GOT3 (cell line): ENCODE measurements at regions not wholly inside any gene's neighbourhood (a gene's known extent, or its start where the extent isn't known, plus 50 kb on each side); places are given as distances from the start of the nearest gene placed in this dataset.

Experiments used
- DNase-seq: peaks from one replicate; lab custom pipeline; 2025; ENCODE audit warnings: mixed read lengths; lab: John Stamatoyannopoulos, UW

DNA sequence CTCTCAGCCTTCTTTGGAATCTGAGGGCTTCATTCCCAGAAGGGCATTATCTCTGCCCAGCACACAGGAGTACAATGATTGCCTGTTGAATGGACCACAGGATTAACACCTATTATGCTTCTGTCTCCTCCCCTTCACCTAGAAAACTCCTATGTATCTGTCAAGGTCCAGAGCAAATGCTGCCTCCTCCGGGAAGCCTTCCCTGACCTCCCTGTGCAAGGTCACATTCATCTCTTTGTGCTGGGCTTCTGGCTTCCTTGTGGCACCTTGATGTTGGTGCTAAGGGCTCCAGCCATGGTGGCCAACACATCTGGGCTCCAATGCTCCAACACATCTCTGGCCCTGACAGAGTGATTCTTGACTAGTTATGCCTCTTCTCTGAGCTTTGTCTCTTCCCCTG is 49.9 kb upstream of the ATP2B2 start:
- no peak for DNase-seq

- DNase-seq: no peak
These were observed 50.9 kb upstream of the ATP2B2 start for GRCh38 chr3:10556312-10556711.

DNA sequence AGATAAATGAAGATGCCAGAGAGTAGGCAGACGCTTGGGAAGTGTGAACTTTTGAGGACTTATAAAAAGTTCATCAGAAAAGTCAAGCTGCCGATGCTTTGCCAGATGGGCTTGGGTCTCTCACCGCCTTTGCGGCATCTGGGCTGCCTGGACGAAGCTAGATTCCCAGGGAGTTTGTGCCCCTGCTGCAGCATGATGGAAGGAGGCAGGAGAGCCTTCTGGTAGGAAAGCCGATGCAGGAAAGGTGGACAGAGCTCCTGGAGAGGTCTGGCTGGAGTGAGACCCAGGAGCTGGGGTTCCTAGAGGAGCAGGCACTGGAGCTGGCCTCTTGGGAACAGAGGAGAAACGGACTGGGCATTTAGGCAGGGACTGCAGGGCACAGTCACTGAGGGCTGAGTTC is 51.9 kb upstream of the ATP2B2 start:
- no peak for DNase-seq

DNA sequence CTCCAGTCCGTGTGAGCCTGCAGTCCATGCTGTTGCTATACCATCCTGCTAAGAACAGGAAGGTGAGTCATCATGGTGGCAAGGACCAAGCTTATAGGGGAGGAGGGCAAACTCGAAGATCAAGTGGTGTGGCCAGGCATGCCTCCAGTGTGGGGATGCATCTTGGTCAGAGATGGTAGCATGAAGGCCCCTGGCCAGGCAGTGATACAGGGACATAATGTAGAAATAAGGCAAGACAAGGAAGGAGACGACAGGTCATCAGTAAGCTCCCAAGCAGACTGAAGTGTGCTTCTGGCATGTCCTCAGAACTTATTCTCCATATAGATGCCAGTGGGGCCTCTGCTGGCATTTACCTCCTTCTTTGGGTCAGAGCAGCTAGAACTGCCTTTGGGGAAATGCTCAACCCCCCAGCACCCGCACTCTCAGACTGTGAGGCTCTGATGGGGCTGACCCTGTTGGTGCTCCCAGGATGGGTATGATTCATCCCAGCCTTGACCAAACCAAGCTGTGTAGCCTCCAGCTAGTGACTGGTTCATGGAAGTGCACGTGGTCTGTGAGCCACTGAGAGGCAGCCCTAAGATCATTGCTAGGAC is 52.5 kb upstream of the ATP2B2 start:
- no peak for DNase-seq

GRCh38 chr3:10558736-10559135 is 53.4 kb upstream of the ATP2B2 start:
- DNase-seq: no peak

DNA sequence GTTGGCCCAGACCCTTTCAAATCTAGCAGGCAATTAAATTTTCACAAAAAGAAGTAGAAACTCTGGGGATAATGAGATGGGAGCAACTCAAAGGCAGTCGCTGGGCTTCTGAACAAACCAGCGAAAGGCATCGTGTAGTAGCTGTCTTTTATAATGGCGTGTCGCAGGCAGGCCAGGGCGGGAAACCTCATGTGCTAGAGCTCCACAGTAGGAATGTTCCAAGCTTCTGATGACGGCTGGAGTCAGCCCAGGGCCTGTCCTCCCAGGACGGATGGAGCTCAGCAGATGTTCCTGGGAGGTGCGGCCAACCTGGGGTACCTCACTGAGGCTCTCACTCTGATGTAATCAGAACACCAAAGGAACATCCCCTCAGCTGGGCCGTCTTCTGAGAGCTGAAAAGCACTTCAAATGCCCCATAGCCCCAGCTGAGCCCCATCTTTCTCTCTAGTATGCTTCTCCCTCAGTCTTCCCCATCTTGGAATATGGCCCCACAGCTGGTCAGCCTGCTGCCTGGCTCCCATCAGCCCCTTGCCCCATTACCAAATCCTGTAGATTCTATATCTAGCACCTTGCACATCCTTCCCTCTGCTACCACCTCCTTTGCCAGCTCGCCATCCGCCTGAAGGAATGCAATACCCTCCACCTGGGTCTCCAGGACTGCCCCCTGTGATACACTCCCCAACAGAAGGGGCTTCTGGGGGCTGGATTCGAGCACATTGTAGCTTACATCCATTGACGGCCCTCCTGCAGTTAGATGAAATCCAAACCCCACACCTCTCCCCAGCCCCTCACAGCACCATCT is 54.9 kb upstream of the ATP2B2 start:
- DNase-seq: no peak

- DNase-seq: no peak
These were observed 56.0 kb upstream of the ATP2B2 start for GRCh38 chr3:10561162-10561945.

- DNase-seq: no peak
These were observed 56.7 kb upstream of the ATP2B2 start for GRCh38 chr3:10561946-10562560.

GRCh38 chr3:10563396-10563795 is 58.0 kb upstream of the ATP2B2 start:
- DNase-seq: no peak

GRCh38 chr3:10565814-10566213 is 60.4 kb upstream of the ATP2B2 start:
- no peak for DNase-seq

GRCh38 chr3:10566451-10566850 is 61.1 kb upstream of the ATP2B2 start:
- no peak for DNase-seq

DNA sequence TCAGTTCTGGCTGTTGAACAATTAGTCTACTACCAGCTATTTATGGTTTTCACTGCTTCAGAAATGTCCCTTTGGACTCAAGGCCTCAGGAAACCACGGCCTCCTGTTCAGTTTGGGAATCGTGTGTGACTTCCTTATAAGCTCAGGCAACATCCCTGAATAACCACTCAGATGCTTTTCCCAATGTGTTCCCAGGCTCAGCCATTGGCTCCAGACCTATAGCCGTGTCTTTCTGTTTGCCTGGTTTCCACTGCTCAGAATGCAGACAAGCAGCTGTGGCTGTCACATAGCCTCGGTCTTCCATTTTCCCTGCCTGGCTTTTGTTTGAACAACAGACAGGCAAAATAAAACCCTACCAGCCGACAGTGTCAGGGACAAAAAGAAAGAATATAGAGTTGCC is 63.2 kb upstream of the ATP2B2 start:
- DNase-seq: no peak

DNA sequence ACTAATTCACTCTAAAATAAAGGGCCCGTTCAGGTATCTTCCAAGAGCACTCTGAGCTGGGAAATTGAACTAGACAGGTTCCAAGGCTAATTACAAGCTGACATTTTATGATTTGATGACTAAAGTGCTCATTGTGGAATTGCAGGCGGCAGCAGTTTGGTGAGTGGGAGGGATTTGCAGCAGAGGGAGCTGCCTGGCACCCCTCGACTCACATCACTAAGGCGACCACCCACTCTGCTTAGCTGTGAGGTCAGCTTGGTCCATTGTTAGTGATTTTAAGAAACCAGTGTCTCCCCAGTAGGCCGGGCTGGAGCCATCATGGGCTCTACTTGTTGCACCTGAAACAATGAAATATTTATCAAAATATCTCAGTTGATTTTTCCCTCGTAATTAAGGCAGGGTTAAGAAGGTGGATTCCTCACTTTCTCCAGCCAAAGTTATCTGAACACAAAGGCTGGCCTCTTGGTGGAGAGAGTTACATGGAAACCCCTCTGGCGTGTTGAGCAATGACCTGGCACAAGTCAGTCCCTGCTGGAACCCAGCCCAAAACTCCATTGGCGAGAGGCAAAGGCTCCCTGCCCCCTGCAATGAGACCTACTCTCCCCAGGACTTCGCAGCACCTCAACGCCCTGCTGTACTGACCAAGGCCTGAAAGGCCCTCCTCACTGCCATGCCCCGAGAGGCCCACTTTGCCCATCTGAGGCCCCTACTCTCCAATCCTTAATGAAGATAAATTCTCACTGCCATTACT is 65.0 kb upstream of the ATP2B2 start:
- no peak for DNase-seq

DNA sequence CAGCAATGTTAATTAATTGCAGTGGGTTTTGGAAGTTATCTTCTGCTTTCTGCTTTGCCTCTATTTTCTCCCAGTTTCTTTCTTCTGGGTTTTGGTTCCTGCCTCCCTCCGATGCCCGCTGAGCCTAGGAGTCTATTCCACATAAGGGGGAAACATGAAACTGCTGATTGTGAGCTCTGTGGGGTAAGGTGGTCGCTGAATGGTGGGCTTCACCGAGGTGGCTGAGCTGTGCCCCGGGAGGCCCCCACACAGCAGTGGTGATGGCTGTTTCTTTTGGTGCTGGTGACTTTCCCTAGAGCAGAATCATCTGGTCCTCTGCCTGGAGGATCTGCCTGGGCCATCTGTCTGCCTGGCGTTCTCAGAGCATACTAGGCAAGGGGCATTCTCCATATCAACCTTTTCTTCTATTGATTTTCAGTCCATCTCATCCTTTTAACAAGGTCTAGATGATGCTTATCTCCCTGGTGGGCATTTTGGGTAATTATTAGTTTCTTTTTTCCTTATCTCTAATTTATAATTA is 68.8 kb upstream of the ATP2B2 start:
- no peak for DNase-seq

DNA sequence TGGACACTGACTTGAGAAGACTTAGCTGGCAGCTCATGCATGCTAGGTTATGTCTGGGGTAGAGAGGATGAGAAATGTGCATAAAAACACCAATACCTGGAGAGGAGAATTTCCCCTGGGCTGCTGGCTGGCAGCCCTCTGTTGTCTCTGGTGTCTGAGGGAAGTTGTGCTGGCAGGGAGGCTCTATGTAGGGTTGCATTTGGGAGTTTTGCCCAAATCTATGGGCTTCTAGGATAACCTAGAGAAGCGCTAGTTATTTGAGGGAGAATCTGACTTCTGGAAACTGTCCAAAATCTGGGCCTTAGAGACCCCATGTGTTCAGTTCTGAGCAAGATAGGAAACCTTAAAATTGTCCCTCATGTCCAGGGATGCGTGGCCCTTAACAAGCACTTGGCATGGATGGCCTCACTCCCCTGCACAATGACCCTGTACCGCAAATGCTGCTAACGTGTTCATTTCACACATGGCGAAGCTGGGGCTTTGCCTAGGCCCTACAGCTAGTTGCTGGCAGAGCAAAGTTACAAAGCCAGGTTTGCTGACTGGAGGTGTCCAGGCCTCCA is 70.3 kb upstream of the ATP2B2 start:
- no peak for DNase-seq

GRCh38 chr3:10577486-10577885 is 72.1 kb upstream of the ATP2B2 start:
- DNase-seq: no peak

DNA sequence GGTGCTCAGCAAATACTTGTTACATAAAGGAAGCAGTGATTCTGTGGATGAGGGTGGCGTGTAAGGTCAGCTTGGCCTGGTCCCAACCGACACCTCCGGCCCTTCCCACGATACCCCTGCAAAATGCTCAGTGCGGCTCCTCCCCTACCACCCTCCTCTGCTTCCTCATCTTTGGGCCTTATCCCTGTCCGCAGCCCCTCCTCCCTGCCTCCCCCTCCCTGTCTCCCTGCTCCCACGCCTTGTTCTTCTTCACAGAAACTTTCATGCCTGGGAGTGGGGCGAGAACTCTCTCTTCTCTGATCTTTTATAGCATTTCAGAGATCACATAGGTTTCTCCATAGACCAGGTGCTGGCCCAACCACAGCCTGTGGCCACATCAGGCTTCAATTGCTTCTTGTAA is 75.0 kb upstream of the ATP2B2 start:
- DNase-seq: no peak

- peak; percentile 65 for DNase-seq
These were observed 75.9 kb upstream of the ATP2B2 start for GRCh38 chr3:10581251-10581650.

DNA sequence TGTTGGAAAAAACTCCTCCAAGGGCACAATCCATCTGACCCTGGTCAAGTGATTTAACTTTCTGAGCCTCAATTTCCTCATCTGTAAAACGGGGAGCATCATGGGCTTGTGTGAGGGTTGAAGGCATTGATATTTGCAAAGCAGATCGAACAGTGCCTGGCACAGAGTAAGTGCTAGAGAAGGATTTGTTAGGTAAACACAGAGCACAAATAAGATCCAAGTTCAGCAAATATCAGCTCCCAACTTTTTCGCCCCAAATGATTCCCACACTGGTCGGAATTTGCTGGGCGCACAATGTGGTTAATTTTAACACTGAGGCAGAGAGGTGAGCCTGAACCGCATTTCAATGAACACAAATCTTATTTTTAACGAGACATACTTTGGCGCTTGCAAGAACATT is 76.3 kb upstream of the ATP2B2 start:
- no peak for DNase-seq

- no peak for DNase-seq
These were observed 77.3 kb upstream of the ATP2B2 start for GRCh38 chr3:10582733-10583132.
